ENCODE measurements at regions not wholly inside any gene's neighbourhood (a gene's known extent, or its start where the extent isn't known, plus 50 kb on each side); places are given as distances from the start of the nearest gene placed in this dataset.

GRCh38 chr21:32975811-32976431 is 49.8 kb upstream of the OLIG2 start:
- DNase-seq (ENCODE audit: low read depth) = no peak
- no peak overlapping the region for H3K4me3 ChIP-seq (ENCODE audit: low read depth, low read length)
- no peak for TF ChIP-seq CTCF (IDR thresholded peaks at IDR 0.05; ENCODE audit: control insufficient read depth, extremely low read depth, insufficient read depth)
